ENCODE measurements at regions not wholly inside any gene's neighbourhood (a gene's known extent, or its start where the extent isn't known, plus 50 kb on each side); places are given as distances from the start of the nearest gene placed in this dataset.
A peak's percentile ranks its signal among the peaks of the same experiment; 100 is the strongest.

DNA sequence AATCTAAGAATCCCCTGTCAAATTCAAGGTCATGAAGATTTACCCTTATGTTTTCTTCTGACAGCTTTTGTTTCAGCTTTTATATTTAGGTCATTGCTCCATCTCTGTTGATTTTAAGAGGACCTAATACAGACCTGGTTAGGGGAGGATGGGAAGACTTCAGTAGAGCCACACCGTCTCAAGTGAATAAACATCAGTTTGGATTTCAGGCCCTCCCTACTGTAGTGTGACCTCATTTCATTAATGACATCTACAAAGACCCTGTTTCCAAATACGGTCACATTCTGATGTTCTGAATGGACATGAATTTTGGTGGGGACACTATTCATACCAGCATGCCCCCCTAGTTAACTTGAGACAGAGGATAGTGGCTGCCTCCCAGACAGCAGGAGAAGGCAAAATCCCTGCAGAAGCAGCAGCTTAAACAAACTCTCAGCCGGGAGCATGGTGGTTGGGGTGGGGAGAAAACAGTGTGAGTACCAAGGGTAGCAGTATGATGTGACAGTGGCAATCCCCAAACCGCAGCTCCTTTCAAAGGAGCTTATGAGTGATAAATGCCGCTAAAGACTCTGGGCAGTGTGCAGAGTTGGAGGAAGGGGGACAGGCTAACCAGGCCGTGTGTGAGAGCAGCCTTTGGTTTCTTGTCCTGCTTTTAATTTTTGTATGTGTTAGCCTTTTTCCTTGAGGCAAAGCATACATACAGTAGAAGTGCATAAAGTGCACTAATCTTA, 65.9 kb upstream of the TNP1 start:
- DNase-seq: no peak

DNA sequence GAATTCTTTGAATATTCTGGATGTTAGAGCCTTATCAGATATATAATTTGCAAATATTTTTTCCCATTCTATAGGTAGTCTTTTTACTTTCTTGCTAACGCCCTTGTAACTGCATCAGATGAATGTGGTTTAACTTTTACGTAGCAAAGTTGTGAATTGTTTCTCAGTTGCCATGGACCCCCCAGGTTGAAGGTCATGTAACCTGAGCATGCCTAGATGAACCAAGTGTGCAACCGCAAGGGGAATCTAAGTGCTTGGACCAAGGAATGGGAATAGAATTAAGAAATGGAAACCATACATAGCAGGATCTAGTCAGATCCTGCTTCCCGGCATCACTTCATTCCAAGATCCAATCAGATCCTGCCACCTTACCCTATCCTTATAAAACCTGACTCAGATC, 65.1 kb upstream of the TNP1 start:
- DNase-seq: no peak

DNA sequence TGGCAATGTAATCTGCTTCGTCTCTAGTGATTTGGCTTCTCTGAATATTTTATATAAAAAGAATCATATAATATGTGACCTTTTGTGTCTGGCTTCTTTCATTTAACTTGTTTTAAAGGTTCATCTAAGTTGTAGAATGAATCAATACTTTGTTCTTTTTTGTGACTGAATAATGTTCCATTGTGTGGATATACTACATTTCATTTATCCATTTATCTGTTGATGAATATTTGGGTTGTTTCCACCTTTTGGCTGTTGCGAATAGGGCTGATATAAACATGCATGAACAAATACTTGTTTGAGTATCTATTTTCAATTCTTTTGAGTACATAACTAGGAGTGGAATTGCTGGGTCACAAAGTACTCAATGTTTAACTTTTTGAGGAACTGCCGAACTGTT, 63.8 kb upstream of the TNP1 start:
- no peak for DNase-seq

- DNase-seq: no peak
These were observed 62.4 kb upstream of the TNP1 start for GRCh38 chr2:216922175-216922780.

- no peak for DNase-seq
These were observed 61.1 kb upstream of the TNP1 start for GRCh38 chr2:216920937-216921456.

DNA sequence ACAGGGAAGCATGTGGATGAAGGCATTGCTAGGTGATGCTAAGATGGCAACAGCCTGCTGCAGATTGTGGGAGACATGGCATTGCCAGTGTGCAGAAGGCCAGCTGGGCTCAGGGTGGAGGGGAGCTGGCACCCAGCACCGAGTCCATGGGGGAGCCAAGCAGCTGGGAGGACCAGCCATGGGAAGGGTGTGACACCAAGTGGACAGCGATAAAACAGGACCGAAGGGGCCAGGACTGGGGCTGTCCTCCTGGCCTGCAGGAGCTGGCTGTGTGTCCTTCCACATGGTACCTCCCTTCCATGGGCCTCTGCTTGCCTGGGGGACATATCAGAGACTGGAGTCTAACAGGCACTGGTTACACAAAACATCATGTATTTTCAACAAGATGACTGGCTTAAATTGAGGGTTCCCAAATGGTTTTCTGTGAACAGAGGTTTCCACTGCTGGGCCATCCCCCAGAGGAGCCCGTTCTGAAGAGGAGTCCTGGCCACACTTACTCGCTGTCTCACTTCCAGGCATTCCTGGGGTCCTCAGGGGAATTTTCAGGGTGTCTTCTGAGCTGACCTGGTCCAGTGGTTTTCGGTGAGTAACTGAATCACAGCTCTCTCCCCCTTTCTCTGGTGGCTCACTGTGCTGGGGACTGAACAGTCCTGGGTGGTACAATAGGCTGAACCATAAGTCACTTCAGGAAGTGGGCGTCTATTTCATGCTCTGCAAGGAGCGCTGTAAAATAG, 60.4 kb upstream of the TNP1 start:
- DNase-seq: peak in 7 of 56 donors; percentile 3 to 17 (median 8)

DNA sequence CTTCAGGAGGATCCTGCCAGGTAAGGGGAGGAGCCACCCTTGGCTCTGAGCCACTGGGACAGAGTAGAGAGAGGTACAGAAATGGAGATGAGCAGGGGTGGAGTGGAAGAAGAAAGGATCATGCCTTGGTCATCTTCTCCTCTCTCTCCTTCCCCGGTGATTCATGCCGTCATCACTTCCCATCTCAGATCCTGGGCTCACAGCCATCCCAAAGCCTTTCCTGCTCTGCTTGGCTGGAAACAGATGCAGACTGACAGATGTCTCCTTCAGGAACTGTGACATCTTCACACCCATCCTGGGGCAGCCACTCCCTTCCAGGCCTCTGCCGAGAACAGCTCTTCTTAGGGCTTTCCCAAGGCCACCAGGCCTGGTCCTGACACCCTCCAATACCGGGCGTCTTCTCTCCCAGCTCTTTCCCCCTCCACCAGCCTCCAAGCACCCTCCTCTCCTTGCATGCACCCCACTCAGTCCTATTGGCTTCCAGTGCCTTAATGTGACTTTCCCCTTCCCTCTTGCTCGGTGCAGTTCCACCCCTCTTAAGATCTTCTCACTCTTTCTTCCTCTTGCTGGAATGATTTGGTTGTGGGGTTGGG, 58.3 kb upstream of the TNP1 start:
- DNase-seq: no peak

- DNase-seq: no peak
These were observed 57.2 kb upstream of the TNP1 start for GRCh38 chr2:216916956-216917650.

DNA sequence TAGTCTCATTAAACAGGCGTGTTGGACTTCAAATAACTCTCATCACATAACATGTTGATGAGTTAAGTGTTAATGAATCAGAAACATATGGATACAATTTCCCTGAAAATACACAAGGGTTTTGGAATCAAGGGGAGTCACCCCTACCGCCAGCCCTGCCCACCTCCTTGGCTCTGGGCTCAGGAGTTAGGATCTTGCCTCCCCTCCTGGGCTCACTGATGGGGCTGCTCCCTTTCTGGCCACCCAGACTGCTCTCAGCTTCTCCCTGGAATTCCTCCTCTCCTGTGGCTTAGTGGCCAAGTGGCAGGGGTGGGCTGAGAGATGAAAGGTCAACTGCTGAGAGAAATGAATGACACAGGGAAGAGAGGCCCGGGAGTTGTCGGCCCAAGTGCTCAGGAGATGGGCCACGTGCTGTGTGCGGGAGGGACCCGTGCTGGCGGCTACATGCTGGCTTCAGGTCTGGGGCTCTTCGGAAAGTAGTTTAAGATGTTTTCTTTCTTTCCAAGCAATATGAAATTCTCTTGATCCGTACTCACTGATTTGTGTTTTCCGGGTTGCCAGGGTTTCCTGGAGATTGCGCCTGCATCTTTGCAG, 55.8 kb upstream of the TNP1 start:
- no peak for DNase-seq

- no peak for DNase-seq
These were observed 54.6 kb upstream of the TNP1 start for GRCh38 chr2:216914491-216914890.

GRCh38 chr2:216911886-216912285, 52.0 kb upstream of the TNP1 start:
- DNase-seq: no peak

GRCh38 chr2:216911008-216911407, 51.1 kb upstream of the TNP1 start:
- no peak for DNase-seq

DNA sequence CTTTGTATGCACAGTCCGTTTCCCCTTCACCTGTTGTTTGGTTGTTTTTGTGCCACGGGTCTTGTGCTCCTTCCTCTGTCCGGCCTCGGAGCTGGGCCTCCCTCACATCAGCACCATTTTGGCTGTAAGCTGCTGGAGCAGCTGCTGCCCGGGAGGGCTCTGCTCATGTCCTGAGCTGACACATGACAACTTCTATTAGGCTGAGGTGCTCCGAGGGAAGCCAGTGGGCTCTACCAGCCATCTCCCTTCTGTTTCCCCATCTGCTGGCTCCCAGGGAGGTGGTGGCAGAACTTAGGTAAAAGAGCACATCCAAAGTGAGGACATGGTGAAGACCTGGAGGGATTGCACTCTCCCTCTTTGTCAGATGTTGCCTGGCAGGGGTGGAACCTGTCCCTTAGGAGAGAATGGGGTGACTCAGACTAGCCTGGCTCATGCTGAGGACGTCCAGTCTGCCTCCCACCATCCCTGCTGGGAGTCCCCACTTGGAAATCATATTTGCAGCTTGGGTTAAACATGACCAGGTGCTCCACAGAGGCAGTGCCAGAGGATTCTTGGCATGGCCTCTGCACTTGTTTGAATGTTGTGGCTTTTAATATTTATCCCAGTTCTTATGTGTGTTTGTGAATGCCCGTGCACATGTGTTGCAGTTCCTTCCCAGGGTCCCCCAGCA, 49.8 kb upstream of the TNP1 start:
- no peak for DNase-seq
